GM18867 (cell line): ENCODE measurements at regions not wholly inside any gene's neighbourhood (a gene's known extent, or its start where the extent isn't known, plus 50 kb on each side); places are given as distances from the start of the nearest gene placed in this dataset.

Source experiments
- ATAC-seq: cut with Tn5 transposase; IDR thresholded peaks from one replicate; pipeline ENCODE4 v1.9.1; 2021; ENCODE audit warnings: mild to moderate bottlenecking, moderate library complexity; ENCODE audit not compliant: unreplicated experiment

GRCh38 chrX:147405764-147406163 lies 506.0 kb upstream of the FMR1 start:
- ATAC-seq: no peak

GRCh38 chrX:147403040-147403439 lies 508.7 kb upstream of the FMR1 start:
- no peak for ATAC-seq

GRCh38 chrX:147378767-147379166 lies 533.0 kb upstream of the FMR1 start:
- ATAC-seq: no peak

- ATAC-seq: no peak
Observed at GRCh38 chrX:147377728-147378127, 534.0 kb upstream of the FMR1 start.

GRCh38 chrX:147376601-147377422 lies 534.9 kb upstream of the FMR1 start:
- ATAC-seq: no peak

GRCh38 chrX:147364896-147365295 lies 546.8 kb upstream of the FMR1 start:
- ATAC-seq: no peak

- ATAC-seq: peak; percentile 63
Observed at GRCh38 chrX:147351644-147352043, 537.1 kb upstream of the CXorf51A start.

GRCh38 chrX:147343467-147343866 lies 528.9 kb upstream of the CXorf51A start:
- no peak for ATAC-seq

- ATAC-seq: no peak
Observed at GRCh38 chrX:147342197-147342596, 527.7 kb upstream of the CXorf51A start.

- no peak for ATAC-seq
Observed at GRCh38 chrX:147340947-147341346, 526.4 kb upstream of the CXorf51A start.

- ATAC-seq: no peak
Observed at GRCh38 chrX:147333821-147334220, 519.3 kb upstream of the CXorf51A start.

GRCh38 chrX:147322496-147322895 lies 508.0 kb upstream of the CXorf51A start:
- no peak for ATAC-seq

GRCh38 chrX:147315483-147315882 lies 500.9 kb upstream of the CXorf51A start:
- no peak for ATAC-seq
